Neural cell (in vitro differentiated cells): ENCODE measurements at regions not wholly inside any gene's neighbourhood (a gene's known extent, or its start where the extent isn't known, plus 50 kb on each side); places are given as distances from the start of the nearest gene placed in this dataset.

Experiments
- H2AFZ ChIP-seq: fragments of 200-600, 300-800 bp; sonication (generic), shearing (Covaris generic); 2 replicates; pipeline ENCODE4 v1.6.0; 2014; ENCODE audit warnings: low read depth, mild to moderate bottlenecking, antibody characterized with exemption, low read length, moderate library complexity
- H3F3A ChIP-seq: fragments of 200-600 bp; shearing (Covaris generic); 2 replicates; pipeline ENCODE4 v1.6.1; 2016; ENCODE audit warnings: mild to moderate bottlenecking, moderate library complexity, mixed read lengths, antibody characterized with exemption, low read length; ENCODE audit not compliant: insufficient read depth, poor library complexity, severe bottlenecking
- H3K27ac ChIP-seq: fragments of 200-600, 300-800 bp; sonication (generic), shearing (Covaris generic); 2 replicates; pipeline ENCODE4 v1.5.1; 2014; ENCODE audit warnings: mild to moderate bottlenecking, low read length, moderate library complexity
- H3K27me3 ChIP-seq: fragments of 300-800, 200-600 bp; sonication (generic), shearing (Covaris generic); 2 replicates; pipeline ENCODE4 v1.6.0; 2014; ENCODE audit warnings: mild to moderate bottlenecking, low read depth, low read length, moderate library complexity; ENCODE audit not compliant: insufficient read depth
- H3K36me3 ChIP-seq: fragments of 300-800, 200-600 bp; sonication (generic), shearing (Covaris generic); 2 replicates; pipeline ENCODE4 v1.5.1; 2014; ENCODE audit warnings: mild to moderate bottlenecking, antibody characterized with exemption, low read length, moderate library complexity; ENCODE audit not compliant: insufficient read depth
- H3K4me2 ChIP-seq: fragments of 300-800, 200-600 bp; sonication (generic), shearing (Covaris generic); 2 replicates; pipeline ENCODE4 v1.6.0; 2014; ENCODE audit warnings: mild to moderate bottlenecking, low read length
- H3K4me3 ChIP-seq: fragments of 300-800, 200-600 bp; sonication (generic), shearing (Covaris generic); 2 replicates; pipeline ENCODE4 v1.5.1; 2014; ENCODE audit warnings: mild to moderate bottlenecking, low read length, moderate library complexity
- H3K79me2 ChIP-seq: fragments of 200-600 bp; shearing (Covaris generic); replicated peaks from 2 replicates; pipeline ENCODE4 v1.6.0; 2014; ENCODE audit warnings: mild to moderate bottlenecking, low read length, moderate library complexity; ENCODE audit not compliant: insufficient read depth
- H3K9ac ChIP-seq: fragments of 300-800, 200-600 bp; sonication (generic), shearing (Covaris generic); 2 replicates; pipeline ENCODE4 v1.6.1; 2016; ENCODE audit warnings: mild to moderate bottlenecking, low read length, mixed read lengths
- H3K9me2 ChIP-seq: fragments of 200-600 bp; shearing (Covaris generic); 2 replicates; pipeline ENCODE4 v1.6.1; 2016; ENCODE audit warnings: mild to moderate bottlenecking, low read length, mixed read lengths; ENCODE audit not compliant: insufficient read depth
- H3K9me3 ChIP-seq: fragments of 200-600, 300-800 bp; sonication (generic), shearing (Covaris generic); 2 replicates; pipeline ENCODE4 v1.6.1; 2016; ENCODE audit warnings: mild to moderate bottlenecking, mixed run types, low read length, moderate library complexity, mixed read lengths
- H4K20me1 ChIP-seq: fragments of 200-600 bp; shearing (Covaris generic); 2 replicates; pipeline ENCODE4 v1.6.1; 2016; ENCODE audit warnings: mild to moderate bottlenecking, mixed run types; ENCODE audit not compliant: insufficient read depth
- EP300 ChIP-seq: fragments of 450-650 bp; conservative IDR thresholded peaks from 2 replicates; pipeline ENCODE4 v1.6.1; 2014; ENCODE audit warnings: antibody characterized with exemption, mild to moderate bottlenecking, moderate library complexity; ENCODE audit not compliant: poor library complexity, severe bottlenecking
- EZH2 ChIP-seq: fragments of 200-600, 300-800 bp; shearing (Covaris generic), sonication (generic); IDR thresholded peaks from 2 replicates; pipeline ENCODE4 v1.6.1; 2014; ENCODE audit warnings: antibody characterized with exemption, low read length, borderline replicate concordance, mild to moderate bottlenecking; ENCODE audit not compliant: insufficient read depth, poor library complexity, severe bottlenecking
- MXI1 ChIP-seq: fragments of 450-650 bp; conservative IDR thresholded peaks from 2 replicates; pipeline ENCODE4 v1.6.1; 2014; ENCODE audit warnings: antibody characterized with exemption, mild to moderate bottlenecking; ENCODE audit not compliant: poor library complexity, severe bottlenecking
- POLR2AphosphoS5 ChIP-seq: IDR thresholded peaks from 2 replicates; pipeline ENCODE4 v1.6.1; 2012
- RAD21 ChIP-seq: fragments of 450-650 bp; conservative IDR thresholded peaks from 2 replicates; pipeline ENCODE4 v1.6.1; 2014; ENCODE audit warnings: antibody characterized with exemption, mild to moderate bottlenecking, moderate library complexity
- SMC3 ChIP-seq: fragments of 450-650 bp; conservative IDR thresholded peaks from 2 replicates; pipeline ENCODE4 v1.6.1; 2014; ENCODE audit warnings: antibody characterized with exemption, mild to moderate bottlenecking, moderate library complexity; ENCODE audit not compliant: poor library complexity
- TAF1 ChIP-seq: IDR thresholded peaks from 2 replicates; pipeline ENCODE4 v1.6.1; 2012; ENCODE audit warnings: low read depth
- TF ChIP-seq, protein P1 (sequence below): IDR thresholded peaks from 2 replicates; pipeline ENCODE4 v1.6.1; 2012; ENCODE audit warnings: borderline replicate concordance
- TF ChIP-seq, protein P2 (sequence below): fragments of 450-650 bp; IDR thresholded peaks from 2 replicates; pipeline ENCODE4 v1.5.1; 2014; ENCODE audit warnings: antibody characterized with exemption, mild to moderate bottlenecking, moderate library complexity; ENCODE audit not compliant: poor library complexity, severe bottlenecking

DNA sequence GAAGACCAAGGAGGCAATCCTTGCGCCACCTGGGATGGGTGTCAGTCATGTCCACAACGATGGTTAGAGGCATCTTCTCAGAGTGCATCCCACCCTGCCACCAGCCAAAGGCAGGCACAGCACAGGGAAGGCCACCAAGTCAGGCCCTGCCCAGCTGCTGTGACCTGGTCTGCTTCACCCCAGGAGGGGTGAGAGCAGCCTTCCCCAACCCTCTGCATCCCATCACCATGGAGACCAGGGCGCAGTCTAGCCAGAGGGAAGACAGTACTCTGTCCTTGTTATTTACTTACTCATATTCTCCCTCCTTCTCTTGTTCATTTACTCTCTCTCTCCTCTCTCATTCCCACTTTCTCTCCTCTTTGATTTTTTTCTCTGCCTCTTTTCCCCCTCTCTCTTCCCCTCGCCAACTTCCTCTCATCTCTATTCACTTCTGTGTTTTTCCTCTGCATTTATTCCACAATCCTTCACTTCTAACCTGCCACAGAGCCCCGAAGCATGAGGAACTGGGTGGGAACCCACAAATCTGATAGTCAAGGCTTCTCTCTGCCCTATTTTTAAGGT lies 749.4 kb downstream of the UQCRFS1 start:
- no peak overlapping the region for H3K4me3 ChIP-seq
- no peaks in the 10 kb centered on the region for H3K27me3 ChIP-seq
- H2AFZ ChIP-seq: no peak overlapping the region
- TF ChIP-seq MXI1 (no peak), EZH2 (no peak), EP300 (no peak), POLR2AphosphoS5 (no peak), TAF1 (no peak), SMC3 (no peak), RAD21 (no peak)
- TF ChIP-seq, protein P1, sequence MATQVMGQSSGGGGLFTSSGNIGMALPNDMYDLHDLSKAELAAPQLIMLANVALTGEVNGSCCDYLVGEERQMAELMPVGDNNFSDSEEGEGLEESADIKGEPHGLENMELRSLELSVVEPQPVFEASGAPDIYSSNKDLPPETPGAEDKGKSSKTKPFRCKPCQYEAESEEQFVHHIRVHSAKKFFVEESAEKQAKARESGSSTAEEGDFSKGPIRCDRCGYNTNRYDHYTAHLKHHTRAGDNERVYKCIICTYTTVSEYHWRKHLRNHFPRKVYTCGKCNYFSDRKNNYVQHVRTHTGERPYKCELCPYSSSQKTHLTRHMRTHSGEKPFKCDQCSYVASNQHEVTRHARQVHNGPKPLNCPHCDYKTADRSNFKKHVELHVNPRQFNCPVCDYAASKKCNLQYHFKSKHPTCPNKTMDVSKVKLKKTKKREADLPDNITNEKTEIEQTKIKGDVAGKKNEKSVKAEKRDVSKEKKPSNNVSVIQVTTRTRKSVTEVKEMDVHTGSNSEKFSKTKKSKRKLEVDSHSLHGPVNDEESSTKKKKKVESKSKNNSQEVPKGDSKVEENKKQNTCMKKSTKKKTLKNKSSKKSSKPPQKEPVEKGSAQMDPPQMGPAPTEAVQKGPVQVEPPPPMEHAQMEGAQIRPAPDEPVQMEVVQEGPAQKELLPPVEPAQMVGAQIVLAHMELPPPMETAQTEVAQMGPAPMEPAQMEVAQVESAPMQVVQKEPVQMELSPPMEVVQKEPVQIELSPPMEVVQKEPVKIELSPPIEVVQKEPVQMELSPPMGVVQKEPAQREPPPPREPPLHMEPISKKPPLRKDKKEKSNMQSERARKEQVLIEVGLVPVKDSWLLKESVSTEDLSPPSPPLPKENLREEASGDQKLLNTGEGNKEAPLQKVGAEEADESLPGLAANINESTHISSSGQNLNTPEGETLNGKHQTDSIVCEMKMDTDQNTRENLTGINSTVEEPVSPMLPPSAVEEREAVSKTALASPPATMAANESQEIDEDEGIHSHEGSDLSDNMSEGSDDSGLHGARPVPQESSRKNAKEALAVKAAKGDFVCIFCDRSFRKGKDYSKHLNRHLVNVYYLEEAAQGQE: no peak
- TF ChIP-seq, protein P2, sequence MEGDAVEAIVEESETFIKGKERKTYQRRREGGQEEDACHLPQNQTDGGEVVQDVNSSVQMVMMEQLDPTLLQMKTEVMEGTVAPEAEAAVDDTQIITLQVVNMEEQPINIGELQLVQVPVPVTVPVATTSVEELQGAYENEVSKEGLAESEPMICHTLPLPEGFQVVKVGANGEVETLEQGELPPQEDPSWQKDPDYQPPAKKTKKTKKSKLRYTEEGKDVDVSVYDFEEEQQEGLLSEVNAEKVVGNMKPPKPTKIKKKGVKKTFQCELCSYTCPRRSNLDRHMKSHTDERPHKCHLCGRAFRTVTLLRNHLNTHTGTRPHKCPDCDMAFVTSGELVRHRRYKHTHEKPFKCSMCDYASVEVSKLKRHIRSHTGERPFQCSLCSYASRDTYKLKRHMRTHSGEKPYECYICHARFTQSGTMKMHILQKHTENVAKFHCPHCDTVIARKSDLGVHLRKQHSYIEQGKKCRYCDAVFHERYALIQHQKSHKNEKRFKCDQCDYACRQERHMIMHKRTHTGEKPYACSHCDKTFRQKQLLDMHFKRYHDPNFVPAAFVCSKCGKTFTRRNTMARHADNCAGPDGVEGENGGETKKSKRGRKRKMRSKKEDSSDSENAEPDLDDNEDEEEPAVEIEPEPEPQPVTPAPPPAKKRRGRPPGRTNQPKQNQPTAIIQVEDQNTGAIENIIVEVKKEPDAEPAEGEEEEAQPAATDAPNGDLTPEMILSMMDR: no peak
- H3K79me2 ChIP-seq: no peaks in the 10 kb centered on the region
- no peaks in the 10 kb centered on the region for H3K9me2 ChIP-seq
- no peaks in the 10 kb centered on the region for H3K36me3 ChIP-seq
- no peak overlapping the region for H3K4me2 ChIP-seq
- H3K9ac ChIP-seq: no peak overlapping the region
- no peaks in the 10 kb centered on the region for H3F3A ChIP-seq
- H4K20me1 ChIP-seq: no peaks in the 10 kb centered on the region
- no peak overlapping the region for H3K27ac ChIP-seq
- H3K9me3 ChIP-seq: no peaks in the 10 kb centered on the region

DNA sequence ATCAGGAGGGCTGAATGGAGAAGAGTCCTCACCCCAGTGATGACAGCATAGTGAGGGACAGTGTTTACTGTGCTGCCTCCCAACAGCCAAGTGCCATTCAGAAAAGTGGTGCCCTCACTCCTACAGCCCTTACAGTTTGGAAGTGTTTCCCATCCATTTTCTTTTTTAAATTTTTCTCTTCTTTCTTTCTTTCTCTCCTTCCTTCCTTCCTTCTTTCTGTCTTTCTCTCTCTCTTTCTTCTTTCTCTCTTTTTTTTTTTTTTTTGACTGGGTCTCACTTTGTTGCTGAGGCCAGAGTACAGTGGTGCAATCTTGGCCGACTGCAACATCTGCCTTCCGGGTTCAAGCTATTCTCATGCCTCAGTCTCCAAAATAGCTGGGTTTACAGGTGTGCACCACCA lies 755.3 kb downstream of the UQCRFS1 start:
- no peaks in the 10 kb centered on the region for H3K36me3 ChIP-seq
- H3F3A ChIP-seq: no peaks in the 10 kb centered on the region
- no peaks in the 10 kb centered on the region for H4K20me1 ChIP-seq
- no peak overlapping the region for H3K27ac ChIP-seq
- no peaks in the 10 kb centered on the region for H3K27me3 ChIP-seq
- no peaks in the 10 kb centered on the region for H3K9me2 ChIP-seq
- H3K4me2 ChIP-seq: no peak overlapping the region
- no peak overlapping the region for H3K9ac ChIP-seq
- no peaks in the 10 kb centered on the region for H3K79me2 ChIP-seq
- TF ChIP-seq TAF1: no peak
- TF ChIP-seq, protein P1: no peak
- no peak for TF ChIP-seq MXI1
- TF ChIP-seq, protein P2: no peak
- TF ChIP-seq POLR2AphosphoS5: no peak
- no peak for TF ChIP-seq EP300
- no peak for TF ChIP-seq EZH2
- no peak for TF ChIP-seq RAD21
- TF ChIP-seq SMC3: no peak
- no peaks in the 10 kb centered on the region for H3K9me3 ChIP-seq
- no peak overlapping the region for H2AFZ ChIP-seq
- H3K4me3 ChIP-seq: no peak overlapping the region
